DOHH2 (cell line): ENCODE measurements at regions not wholly inside any gene's neighbourhood (a gene's known extent, or its start where the extent isn't known, plus 50 kb on each side); places are given as distances from the start of the nearest gene placed in this dataset.

Experiments
- CTCF ChIP-seq: fragments of 200-600 bp; sonication (generic); IDR thresholded peaks from one replicate; pipeline ENCODE4 v1.5.1; 2014; ENCODE audit warnings: antibody characterized with exemption, mild to moderate bottlenecking, low read depth, low read length; ENCODE audit not compliant: poor library complexity, severe bottlenecking
- EZH2phosphoT487 ChIP-seq: fragments of 200-600 bp; sonication (generic); IDR thresholded peaks from 2 replicates; pipeline ENCODE4 v1.6.1; 2017; ENCODE audit warnings: borderline replicate concordance, mild to moderate bottlenecking, antibody characterized with exemption, low read length, moderate library complexity, mixed read lengths

GRCh38 chr12:84183576-84183975 lies 729.0 kb downstream of the SLC6A15 start:
- no peak for TF ChIP-seq CTCF
- no peak for TF ChIP-seq EZH2phosphoT487
